GM12878 (cell line): ENCODE measurements at regions not wholly inside any gene's neighbourhood (a gene's known extent, or its start where the extent isn't known, plus 50 kb on each side); places are given as distances from the start of the nearest gene placed in this dataset.

Source experiments
- EP300 ChIP-seq, 2 experiments: fragments of 150-350 bp in 1 of 2; IDR thresholded peaks; 2 replicates each; pipeline ENCODE4 v1.6.1; 2011 to 2012; ENCODE audit warnings: low read depth in 2 of 2, low read length in 2 of 2, borderline replicate concordance in 1 of 2, improper control_type of control experiment in 1 of 2, inconsistent platforms in 1 of 2; ENCODE audit not compliant: control insufficient read depth in 1 of 2
- NBN ChIP-seq: fragments of 450-650 bp; IDR thresholded peaks from 2 replicates; pipeline ENCODE4 v1.6.1; 2016
- POLR2AphosphoS5 ChIP-seq: IDR thresholded peaks from 2 replicates; pipeline ENCODE4 v1.6.1; 2011; ENCODE audit warnings: mild to moderate bottlenecking, low read length, inconsistent platforms
- RFX5 ChIP-seq: IDR thresholded peaks from 2 replicates; pipeline ENCODE4 v1.6.1; 2011; ENCODE audit warnings: low read depth, low read length, improper control_type of control experiment
- ZNF274 ChIP-seq: IDR thresholded peaks from one replicate; pipeline ENCODE4 v1.8.0; 2011; ENCODE audit not compliant: insufficient read length, insufficient read depth
- TF ChIP-seq, protein P1 (sequence below): IDR thresholded peaks from 2 replicates; pipeline ENCODE4 v1.6.1; 2012; ENCODE audit warnings: mild to moderate bottlenecking, low read depth, low read length
- TF ChIP-seq, protein P2 (sequence below), 3 experiments: IDR thresholded peaks in 2 of 3; conservative IDR thresholded peaks in 1 of 3; 2 replicates each; pipeline ENCODE4 v1.5.1; 2011; ENCODE audit warnings: low read depth in 3 of 3, low read length in 3 of 3, mild to moderate bottlenecking in 3 of 3, control low read depth in 2 of 3, moderate library complexity in 2 of 3, inconsistent platforms in 1 of 3, mixed read lengths in 1 of 3; ENCODE audit not compliant: control insufficient read depth in 2 of 3, insufficient read depth in 1 of 3; ENCODE audit errors: extremely low read depth in 1 of 3
- TF ChIP-seq, protein P3 (sequence below): fragments of 450-650 bp; formaldehyde crosslinking; IDR thresholded peaks from 2 replicates; pipeline ENCODE4 v1.4.0; 2020; ENCODE audit warnings: mild to moderate bottlenecking, moderate library complexity
- TF ChIP-seq, protein P4 (sequence below): IDR thresholded peaks from 2 replicates; pipeline ENCODE4 v1.6.1; 2012; ENCODE audit warnings: low read length, inconsistent platforms

DNA sequence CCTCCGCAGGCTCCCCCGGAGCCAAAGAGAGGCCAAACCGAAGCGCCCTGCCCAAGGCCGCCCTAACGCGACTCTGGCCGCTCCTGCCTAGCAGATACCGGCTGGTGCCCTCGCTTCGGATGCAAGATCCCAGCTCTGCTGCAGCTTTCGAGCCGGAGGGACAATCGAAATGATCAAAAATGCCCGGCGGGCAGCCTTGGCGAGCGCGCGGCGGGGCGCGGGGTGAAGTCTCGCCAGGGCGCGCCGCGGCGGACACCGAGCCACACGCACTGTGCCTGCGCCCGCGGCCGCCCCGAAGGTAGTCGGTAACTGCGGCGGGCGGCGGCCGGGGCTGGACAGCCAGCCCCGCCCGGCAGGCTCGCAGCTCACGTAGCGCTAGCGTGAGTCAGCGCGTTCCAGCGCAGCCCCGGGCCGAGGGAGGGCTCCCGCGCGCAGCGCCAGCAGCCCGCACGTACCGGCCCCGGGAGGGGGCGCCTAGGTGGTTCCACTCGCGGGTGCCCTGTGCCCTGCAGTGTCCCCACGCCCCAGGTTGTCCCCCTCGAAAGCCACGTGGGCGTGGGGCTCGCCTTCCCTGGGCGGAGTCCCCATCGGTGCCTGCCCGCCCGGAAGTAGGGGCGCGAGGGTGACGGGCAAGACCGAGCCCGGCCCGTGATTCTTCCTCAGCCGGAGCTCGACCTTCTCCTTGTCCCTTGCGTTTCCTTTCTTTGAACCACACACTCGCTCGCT, 109.2 kb upstream of the EGLN3 start:
- TF ChIP-seq EP300 (IDR thresholded peaks at IDR 0.05; ENCODE audit: borderline replicate concordance in 1 of 2, control insufficient read depth in 1 of 2, low read depth in 2 of 2, low read length in 2 of 2) = 0 out of 4 replicates have a peak, but pooled peaks of 1 of the 2 experiments have one; percentile 42
- TF ChIP-seq NBN = no peak
- TF ChIP-seq, protein P1, sequence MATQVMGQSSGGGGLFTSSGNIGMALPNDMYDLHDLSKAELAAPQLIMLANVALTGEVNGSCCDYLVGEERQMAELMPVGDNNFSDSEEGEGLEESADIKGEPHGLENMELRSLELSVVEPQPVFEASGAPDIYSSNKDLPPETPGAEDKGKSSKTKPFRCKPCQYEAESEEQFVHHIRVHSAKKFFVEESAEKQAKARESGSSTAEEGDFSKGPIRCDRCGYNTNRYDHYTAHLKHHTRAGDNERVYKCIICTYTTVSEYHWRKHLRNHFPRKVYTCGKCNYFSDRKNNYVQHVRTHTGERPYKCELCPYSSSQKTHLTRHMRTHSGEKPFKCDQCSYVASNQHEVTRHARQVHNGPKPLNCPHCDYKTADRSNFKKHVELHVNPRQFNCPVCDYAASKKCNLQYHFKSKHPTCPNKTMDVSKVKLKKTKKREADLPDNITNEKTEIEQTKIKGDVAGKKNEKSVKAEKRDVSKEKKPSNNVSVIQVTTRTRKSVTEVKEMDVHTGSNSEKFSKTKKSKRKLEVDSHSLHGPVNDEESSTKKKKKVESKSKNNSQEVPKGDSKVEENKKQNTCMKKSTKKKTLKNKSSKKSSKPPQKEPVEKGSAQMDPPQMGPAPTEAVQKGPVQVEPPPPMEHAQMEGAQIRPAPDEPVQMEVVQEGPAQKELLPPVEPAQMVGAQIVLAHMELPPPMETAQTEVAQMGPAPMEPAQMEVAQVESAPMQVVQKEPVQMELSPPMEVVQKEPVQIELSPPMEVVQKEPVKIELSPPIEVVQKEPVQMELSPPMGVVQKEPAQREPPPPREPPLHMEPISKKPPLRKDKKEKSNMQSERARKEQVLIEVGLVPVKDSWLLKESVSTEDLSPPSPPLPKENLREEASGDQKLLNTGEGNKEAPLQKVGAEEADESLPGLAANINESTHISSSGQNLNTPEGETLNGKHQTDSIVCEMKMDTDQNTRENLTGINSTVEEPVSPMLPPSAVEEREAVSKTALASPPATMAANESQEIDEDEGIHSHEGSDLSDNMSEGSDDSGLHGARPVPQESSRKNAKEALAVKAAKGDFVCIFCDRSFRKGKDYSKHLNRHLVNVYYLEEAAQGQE = no peak
- TF ChIP-seq, protein P2, sequence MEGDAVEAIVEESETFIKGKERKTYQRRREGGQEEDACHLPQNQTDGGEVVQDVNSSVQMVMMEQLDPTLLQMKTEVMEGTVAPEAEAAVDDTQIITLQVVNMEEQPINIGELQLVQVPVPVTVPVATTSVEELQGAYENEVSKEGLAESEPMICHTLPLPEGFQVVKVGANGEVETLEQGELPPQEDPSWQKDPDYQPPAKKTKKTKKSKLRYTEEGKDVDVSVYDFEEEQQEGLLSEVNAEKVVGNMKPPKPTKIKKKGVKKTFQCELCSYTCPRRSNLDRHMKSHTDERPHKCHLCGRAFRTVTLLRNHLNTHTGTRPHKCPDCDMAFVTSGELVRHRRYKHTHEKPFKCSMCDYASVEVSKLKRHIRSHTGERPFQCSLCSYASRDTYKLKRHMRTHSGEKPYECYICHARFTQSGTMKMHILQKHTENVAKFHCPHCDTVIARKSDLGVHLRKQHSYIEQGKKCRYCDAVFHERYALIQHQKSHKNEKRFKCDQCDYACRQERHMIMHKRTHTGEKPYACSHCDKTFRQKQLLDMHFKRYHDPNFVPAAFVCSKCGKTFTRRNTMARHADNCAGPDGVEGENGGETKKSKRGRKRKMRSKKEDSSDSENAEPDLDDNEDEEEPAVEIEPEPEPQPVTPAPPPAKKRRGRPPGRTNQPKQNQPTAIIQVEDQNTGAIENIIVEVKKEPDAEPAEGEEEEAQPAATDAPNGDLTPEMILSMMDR (IDR thresholded peaks at IDR 0.05 in 2 of 3, conservative IDR thresholded peaks at IDR 0.05 in 1 of 3; ENCODE audit: control insufficient read depth in 2 of 3, extremely low read depth in 1 of 3, insufficient read depth in 1 of 3, low read depth in 3 of 3, low read length in 3 of 3) = peak in 2 of 3 experiments; percentile 25 to 39; a peak in 3 of 6 replicates
- TF ChIP-seq, protein P3, sequence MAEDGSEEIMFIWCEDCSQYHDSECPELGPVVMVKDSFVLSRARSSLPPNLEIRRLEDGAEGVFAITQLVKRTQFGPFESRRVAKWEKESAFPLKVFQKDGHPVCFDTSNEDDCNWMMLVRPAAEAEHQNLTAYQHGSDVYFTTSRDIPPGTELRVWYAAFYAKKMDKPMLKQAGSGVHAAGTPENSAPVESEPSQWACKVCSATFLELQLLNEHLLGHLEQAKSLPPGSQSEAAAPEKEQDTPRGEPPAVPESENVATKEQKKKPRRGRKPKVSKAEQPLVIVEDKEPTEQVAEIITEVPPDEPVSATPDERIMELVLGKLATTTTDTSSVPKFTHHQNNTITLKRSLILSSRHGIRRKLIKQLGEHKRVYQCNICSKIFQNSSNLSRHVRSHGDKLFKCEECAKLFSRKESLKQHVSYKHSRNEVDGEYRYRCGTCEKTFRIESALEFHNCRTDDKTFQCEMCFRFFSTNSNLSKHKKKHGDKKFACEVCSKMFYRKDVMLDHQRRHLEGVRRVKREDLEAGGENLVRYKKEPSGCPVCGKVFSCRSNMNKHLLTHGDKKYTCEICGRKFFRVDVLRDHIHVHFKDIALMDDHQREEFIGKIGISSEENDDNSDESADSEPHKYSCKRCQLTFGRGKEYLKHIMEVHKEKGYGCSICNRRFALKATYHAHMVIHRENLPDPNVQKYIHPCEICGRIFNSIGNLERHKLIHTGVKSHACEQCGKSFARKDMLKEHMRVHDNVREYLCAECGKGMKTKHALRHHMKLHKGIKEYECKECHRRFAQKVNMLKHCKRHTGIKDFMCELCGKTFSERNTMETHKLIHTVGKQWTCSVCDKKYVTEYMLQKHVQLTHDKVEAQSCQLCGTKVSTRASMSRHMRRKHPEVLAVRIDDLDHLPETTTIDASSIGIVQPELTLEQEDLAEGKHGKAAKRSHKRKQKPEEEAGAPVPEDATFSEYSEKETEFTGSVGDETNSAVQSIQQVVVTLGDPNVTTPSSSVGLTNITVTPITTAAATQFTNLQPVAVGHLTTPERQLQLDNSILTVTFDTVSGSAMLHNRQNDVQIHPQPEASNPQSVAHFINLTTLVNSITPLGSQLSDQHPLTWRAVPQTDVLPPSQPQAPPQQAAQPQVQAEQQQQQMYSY (CRISPR knock-in tag) = no peak
- TF ChIP-seq, protein P4, sequence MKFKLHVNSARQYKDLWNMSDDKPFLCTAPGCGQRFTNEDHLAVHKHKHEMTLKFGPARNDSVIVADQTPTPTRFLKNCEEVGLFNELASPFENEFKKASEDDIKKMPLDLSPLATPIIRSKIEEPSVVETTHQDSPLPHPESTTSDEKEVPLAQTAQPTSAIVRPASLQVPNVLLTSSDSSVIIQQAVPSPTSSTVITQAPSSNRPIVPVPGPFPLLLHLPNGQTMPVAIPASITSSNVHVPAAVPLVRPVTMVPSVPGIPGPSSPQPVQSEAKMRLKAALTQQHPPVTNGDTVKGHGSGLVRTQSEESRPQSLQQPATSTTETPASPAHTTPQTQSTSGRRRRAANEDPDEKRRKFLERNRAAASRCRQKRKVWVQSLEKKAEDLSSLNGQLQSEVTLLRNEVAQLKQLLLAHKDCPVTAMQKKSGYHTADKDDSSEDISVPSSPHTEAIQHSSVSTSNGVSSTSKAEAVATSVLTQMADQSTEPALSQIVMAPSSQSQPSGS = no peak
- no peak for TF ChIP-seq RFX5
- no peak for TF ChIP-seq ZNF274
- no peak; the same call in 1 of the 2 replicates for TF ChIP-seq POLR2AphosphoS5
